ENCODE measurements at regions not wholly inside any gene's neighbourhood (a gene's known extent, or its start where the extent isn't known, plus 50 kb on each side); places are given as distances from the start of the nearest gene placed in this dataset.

DNA sequence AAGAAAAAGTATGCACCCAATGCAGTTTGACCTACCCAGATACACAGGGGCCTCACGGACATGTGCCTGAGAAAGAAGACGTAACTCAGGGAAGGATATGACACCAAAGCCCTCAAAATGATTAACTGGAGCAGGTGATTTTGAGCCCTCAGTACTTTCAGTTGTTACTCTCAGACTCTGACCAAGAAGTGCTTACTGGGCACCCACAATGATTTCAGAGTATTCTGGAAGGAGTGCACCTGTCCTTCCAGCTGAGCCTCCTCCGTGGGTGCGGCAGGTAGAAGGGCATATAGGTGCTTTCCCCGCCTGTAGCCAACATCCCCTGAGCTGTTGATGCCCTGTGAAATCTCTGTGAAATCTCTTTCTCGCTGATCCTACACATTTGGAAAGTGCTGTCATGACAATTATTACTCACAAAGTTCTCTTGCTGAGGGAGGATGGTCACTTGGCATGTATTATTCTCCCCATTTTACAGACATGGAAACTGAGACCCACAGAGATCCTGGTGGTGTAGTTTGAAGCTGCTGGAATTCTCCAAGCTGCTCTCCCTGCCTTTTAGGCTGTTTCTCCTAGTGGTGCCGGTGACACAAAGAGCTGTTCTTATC lies 154.3 kb upstream of the CCND2 start:
- TF ChIP-seq, protein P1, sequence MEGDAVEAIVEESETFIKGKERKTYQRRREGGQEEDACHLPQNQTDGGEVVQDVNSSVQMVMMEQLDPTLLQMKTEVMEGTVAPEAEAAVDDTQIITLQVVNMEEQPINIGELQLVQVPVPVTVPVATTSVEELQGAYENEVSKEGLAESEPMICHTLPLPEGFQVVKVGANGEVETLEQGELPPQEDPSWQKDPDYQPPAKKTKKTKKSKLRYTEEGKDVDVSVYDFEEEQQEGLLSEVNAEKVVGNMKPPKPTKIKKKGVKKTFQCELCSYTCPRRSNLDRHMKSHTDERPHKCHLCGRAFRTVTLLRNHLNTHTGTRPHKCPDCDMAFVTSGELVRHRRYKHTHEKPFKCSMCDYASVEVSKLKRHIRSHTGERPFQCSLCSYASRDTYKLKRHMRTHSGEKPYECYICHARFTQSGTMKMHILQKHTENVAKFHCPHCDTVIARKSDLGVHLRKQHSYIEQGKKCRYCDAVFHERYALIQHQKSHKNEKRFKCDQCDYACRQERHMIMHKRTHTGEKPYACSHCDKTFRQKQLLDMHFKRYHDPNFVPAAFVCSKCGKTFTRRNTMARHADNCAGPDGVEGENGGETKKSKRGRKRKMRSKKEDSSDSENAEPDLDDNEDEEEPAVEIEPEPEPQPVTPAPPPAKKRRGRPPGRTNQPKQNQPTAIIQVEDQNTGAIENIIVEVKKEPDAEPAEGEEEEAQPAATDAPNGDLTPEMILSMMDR (IDR thresholded peaks at IDR 0.05; ENCODE audit: extremely low read depth in 1 of 2, insufficient read depth in 1 of 2, low read depth in 1 of 2, low read length in 2 of 2) = no peak
- TF ChIP-seq FOS (IDR thresholded peaks at IDR 0.05; ENCODE audit: borderline replicate concordance, insufficient read depth, low read length) (no peak), POLR2A (IDR thresholded peaks at IDR 0.05; ENCODE audit: low read depth, low read length) (no peak)

All from endothelial cell of umbilical vein (primary cell).